Renal pelvis (tissue), 1 donor: ENCODE measurements at regions not wholly inside any gene's neighbourhood (a gene's known extent, or its start where the extent isn't known, plus 50 kb on each side); places are given as distances from the start of the nearest gene placed in this dataset.
"Not testable (repeated sequence)": the region's sequence is repeated elsewhere in the genome, so short reads cannot be mapped to it uniquely, and the experiment has no call there.

Experiments
- DNase-seq: peaks from one replicate; pipeline ENCODE4 v3.0.0-alpha.2; 2013

DNA sequence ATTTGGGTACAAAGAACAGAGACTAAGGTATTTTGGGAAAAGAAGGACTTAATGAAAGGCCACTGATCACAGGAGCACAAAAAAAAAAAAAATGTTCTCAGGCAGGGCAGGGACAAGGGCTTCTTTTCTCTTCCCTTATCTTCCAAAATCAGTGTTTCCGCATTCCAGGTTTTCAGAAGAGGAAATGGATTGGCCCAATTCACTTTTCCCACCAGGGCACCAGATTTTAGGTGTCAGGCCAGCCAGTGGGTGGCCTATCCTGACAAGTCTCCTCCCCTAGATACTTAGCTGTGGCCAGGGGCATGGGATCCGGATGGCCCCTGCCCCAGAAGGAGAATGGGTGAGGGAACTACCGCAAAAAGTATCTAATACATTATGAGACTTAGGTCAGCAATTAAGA is 88.9 kb upstream of the WAC start:
- no peak for DNase-seq

DNA sequence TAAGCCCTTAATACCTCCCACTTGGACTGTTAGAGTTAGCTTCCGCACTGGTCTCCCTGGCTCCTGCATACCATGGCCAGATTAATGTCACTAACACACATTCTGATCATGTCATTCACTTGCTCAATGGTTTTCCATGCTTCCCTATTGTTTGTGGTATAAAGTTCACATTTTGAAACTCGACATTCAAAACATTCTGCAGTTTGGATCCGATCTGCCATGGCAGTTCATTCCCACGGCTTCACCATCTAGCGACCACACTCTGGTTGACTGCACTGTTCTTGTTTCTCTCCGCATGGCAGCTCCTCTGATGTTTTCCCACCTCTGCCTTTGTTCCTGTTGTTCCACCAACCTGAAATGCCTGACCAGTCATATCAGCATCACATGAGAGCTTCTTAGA is 87.4 kb upstream of the WAC start:
- no peak for DNase-seq

GRCh38 chr10:28449382-28449781 is 83.5 kb upstream of the WAC start:
- DNase-seq, result no peak

DNA sequence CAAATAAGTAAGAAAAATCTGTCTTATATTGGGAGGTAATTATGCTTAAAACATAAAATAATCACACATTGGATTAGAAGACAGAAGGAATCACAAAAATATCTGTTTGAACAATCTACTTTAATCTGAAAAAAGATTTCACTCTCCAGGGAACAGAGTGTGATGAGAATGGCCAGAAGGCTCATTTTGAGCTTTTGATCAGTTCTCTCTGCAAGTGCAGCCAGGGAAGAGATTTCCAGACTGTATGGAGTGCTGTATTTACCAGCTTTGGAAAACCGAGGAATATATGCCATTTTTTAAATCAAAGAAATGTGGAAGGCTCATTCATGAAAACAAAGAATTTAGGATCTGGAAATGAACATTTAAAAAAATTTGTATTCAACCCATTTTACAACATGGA is 83.0 kb upstream of the WAC start:
- DNase-seq, result no peak

GRCh38 chr10:28453926-28454325 is 79.0 kb upstream of the WAC start:
- no peak for DNase-seq

- DNase-seq, result no peak
These were observed 75.8 kb upstream of the WAC start for GRCh38 chr10:28457110-28457509.

DNA sequence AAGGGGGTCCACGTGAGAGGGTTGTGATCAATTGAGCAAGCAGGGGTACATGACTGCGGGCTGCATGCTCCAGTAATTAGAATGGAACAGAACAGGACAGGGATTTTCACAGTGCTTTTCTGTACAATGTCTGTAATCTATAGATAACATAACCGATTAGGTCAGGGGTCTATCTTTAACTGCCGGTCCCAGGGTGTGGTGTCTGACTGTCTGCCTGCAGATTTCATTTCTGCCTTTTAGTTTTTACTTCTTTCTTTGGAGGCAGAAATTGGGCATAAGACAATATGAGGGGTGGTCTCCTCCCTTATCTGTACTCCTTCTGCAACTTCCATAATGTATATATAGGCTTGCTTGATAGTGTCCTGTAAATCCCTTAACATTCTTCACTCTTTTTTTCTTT is 75.0 kb upstream of the WAC start:
- not testable (repeated sequence) for DNase-seq

- DNase-seq, result no peak
These were observed 73.3 kb upstream of the WAC start for GRCh38 chr10:28459453-28460144.

- DNase-seq, result no peak
These were observed 69.8 kb upstream of the WAC start for GRCh38 chr10:28463141-28463540.

DNA sequence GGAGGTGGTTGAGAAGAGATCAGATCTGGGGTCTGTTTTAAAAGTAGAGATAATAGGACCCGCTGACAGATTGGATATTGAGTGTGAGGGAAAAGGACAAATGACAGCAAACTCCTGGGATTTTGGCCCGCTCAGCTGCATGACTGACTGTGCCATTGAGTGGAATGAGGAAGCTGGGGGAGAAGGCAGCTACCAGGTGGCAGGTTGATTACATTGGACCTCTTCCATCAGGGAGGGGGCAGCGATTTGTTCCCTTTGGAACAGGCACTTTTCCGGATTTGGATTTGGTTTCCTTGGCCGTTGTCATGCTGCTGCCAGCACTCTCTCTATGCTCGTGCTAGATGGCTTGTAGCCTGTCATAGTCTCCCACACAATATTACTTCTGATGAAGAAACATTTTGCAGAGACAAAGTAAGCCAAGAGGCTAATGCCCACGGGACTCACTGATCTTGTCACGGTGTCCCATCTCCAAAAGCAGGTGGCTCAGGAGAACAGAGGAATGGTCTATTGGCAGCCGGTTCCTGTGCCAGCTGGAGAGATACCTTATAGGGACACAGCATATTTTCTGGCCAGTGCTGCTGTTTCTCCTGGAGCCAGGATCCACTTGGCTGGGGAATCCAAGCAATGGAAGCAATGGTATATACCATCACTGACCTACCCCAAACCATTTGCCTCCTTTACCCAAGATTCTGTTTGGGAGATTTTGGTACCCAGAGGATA is 69.1 kb upstream of the WAC start:
- no peak for DNase-seq

DNA sequence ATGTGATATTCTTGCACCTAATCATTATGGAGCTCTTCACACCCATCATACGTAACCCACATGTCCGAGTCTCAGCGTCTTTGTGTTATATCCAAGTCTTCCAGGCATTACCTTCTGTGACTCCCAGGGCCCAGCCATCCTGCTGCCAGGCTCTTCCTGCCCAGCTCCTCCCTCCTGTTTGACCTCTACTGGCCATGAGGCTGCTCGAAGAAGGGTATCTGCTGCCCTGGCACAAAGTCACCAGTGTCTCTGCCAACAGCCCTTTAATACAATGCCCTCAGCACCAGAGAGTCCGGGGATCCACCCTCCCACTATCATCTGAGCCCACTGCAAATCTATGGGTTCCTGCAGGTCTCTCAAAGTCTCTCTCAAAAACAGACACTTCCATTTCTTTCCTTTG is 65.3 kb upstream of the WAC start:
- no peak for DNase-seq

GRCh38 chr10:28468707-28469483 is 64.0 kb upstream of the WAC start:
- DNase-seq, result no peak

GRCh38 chr10:28470873-28471651 is 61.9 kb upstream of the WAC start:
- no peak for DNase-seq

DNA sequence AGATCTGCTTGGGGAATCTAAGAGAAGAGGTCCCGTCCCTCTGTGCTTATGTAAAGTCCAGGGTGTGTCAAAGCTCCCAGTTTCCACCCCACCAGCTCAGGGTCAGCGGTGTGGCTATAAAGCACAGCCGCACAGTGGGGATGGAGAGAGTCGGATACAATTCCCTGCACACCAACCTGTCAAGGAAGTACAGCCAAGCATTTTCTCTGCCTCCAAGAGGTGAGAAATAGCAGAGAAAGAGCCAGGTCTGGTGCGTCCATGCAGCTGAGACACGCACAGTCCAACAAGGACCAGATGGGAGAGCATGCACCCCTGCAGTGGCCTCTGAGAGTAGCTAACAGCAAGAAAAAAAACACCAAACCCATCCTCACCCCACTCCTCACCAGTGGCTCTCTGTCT is 61.3 kb upstream of the WAC start:
- DNase-seq, result no peak

- no peak for DNase-seq
These were observed 54.3 kb upstream of the WAC start for GRCh38 chr10:28478646-28479045.

- DNase-seq, result peak; percentile 31
These were observed 53.5 kb upstream of the WAC start for GRCh38 chr10:28479425-28479865.

DNA sequence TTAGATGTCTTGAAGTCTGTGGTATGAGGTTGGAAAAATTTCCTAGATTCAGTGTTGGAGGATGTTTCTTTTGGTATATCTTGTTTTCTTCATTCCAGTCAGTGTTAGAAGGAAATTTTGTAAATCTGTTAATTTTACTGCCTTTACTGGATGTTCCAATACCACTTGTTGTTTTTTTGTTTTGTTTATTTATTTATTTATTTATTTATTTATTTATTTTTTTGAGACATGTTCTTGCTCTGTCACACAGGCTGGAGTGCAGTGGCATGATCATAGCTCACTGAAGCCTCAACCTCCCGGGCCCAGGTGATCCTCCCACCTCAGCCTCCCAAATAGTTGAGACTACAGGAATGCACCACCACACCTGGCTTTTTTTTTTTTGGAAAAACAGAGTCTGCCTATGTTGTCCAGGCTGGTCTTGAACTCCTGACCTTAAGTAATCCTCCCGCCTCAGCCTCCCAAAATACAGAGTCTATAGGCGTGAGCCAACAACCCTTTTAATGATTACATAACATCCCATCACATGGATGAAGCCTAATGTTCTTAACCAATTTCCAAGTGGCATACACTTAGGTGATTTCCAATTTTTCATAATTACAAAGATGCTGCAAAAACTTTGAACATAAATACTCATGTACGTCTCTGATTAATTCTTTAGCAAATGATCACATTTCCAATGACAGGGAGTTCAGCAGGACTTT is 52.8 kb upstream of the WAC start:
- DNase-seq, result no peak

- DNase-seq, result no peak
These were observed 52.3 kb upstream of the WAC start for GRCh38 chr10:28480628-28480965.

- DNase-seq, result not testable (repeated sequence)
These were observed 51.6 kb upstream of the WAC start for GRCh38 chr10:28481346-28481745.

DNA sequence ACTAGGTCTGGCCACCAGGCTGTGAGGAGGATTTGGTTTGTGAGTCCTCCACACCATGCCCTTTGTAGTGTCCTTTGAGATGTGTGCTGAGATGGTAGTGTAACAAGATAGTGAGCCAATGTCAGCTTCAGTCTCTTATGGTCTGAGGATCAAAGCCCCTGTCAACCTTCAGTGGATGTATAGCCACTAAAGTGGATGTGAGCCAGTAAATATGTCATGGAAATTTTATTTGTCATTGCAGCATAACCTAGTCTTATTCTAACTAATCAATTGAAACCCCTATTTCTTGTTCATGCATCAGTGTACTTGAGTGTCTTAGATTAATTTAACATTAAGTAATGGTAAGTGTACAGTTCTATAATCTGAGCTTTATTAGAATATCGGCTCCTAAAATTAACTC is 51.0 kb upstream of the WAC start:
- DNase-seq, result no peak
